Right lobe of liver (tissue), 4 donors: ENCODE measurements at regions not wholly inside any gene's neighbourhood (a gene's known extent, or its start where the extent isn't known, plus 50 kb on each side); places are given as distances from the start of the nearest gene placed in this dataset.

Source experiments
- CTCF ChIP-seq, 4 donors: fragments of 200-600 bp in 3 of 4; fragments of 450-650 bp in 1 of 4; IDR thresholded peaks; one replicate each; pipeline versions ENCODE4 v1.5.1 to v1.8.0; 2016 to 2022; ENCODE audit warnings: antibody characterized with exemption in 4 of 4, mild to moderate bottlenecking in 2 of 4
- POLR2A ChIP-seq: fragments of 450-650 bp; IDR thresholded peaks from one replicate; pipeline ENCODE4 v1.6.1; 2017; ENCODE audit warnings: antibody characterized with exemption, mild to moderate bottlenecking
- donor health status: DM: no; HTN: no; CAD: no.
- donor health status: DM: no; HTN: no; CAD: no.
- donor health status: DM: no; HTN: yes; CAD: no.

DNA sequence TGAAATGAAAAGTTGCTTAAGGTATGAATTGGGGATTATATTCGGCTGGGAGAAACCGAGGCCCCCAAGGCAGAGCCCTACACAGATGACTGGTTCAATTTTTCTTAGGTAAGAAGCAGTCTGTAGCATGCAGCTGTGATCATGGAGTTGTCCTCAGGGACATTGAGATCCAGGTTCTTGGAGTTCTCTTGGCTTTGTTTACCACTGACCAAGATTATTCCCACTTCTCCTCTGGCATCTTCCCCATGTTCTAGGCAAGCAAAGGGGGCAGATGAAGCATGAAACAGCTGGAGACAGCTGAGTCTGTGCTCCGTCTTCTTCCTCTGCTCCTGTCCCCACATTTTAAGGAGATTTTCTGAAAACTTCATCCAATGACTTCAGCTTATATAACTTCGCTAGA lies 129.5 kb upstream of the BMPER start:
- TF ChIP-seq CTCF (IDR thresholded peaks at IDR 0.05) (no peak), POLR2A (no peak)
